A673 (cell line): ENCODE measurements at regions not wholly inside any gene's neighbourhood (a gene's known extent, or its start where the extent isn't known, plus 50 kb on each side); places are given as distances from the start of the nearest gene placed in this dataset.

Source experiments
- CTCF ChIP-seq: fragments of 300-800, 200-600 bp; sonication (generic); conservative IDR thresholded peaks from 2 replicates; pipeline ENCODE4 v1.5.1; 2017; ENCODE audit warnings: low read depth, mild to moderate bottlenecking, antibody characterized with exemption, low read length, moderate library complexity, mixed read lengths
- EZH2 ChIP-seq: fragments of 200-600 bp; sonication (generic); IDR thresholded peaks from 2 replicates; pipeline ENCODE4 v1.6.1; 2017; ENCODE audit warnings: borderline replicate concordance, low read depth, mild to moderate bottlenecking, mixed read lengths, antibody characterized with exemption, low read length; ENCODE audit not compliant: poor library complexity, severe bottlenecking

- no peak for TF ChIP-seq EZH2
- TF ChIP-seq CTCF, result no peak
Observed at GRCh38 chrX:30973784-30974427, 84.9 kb upstream of the TAB3 start.
